Ishikawa (cell line): ENCODE measurements at regions not wholly inside any gene's neighbourhood (a gene's known extent, or its start where the extent isn't known, plus 50 kb on each side); places are given as distances from the start of the nearest gene placed in this dataset.

ENCODE experiments used
- CEBPB ChIP-seq: IDR thresholded peaks from 2 replicates; pipeline ENCODE4 v1.6.1; 2012
- CREB1 ChIP-seq: IDR thresholded peaks from 2 replicates; pipeline ENCODE4 v1.6.1; 2012; ENCODE audit warnings: low read depth
- EGR1 ChIP-seq: IDR thresholded peaks from 2 replicates; pipeline ENCODE4 v1.6.1; 2012
- EP300 ChIP-seq: IDR thresholded peaks from 2 replicates; pipeline ENCODE4 v1.6.1; 2012; ENCODE audit warnings: borderline replicate concordance
- FOXM1 ChIP-seq: IDR thresholded peaks from 2 replicates; pipeline ENCODE4 v1.6.1; 2012; ENCODE audit warnings: low read depth, borderline replicate concordance
- MAX ChIP-seq: IDR thresholded peaks from 2 replicates; pipeline ENCODE4 v1.6.1; 2012
- NFIC ChIP-seq: IDR thresholded peaks from 2 replicates; pipeline ENCODE4 v1.6.1; 2012
- RAD21 ChIP-seq: IDR thresholded peaks from 2 replicates; pipeline ENCODE4 v1.6.1; 2012; ENCODE audit warnings: low read depth
- REST ChIP-seq: IDR thresholded peaks from 2 replicates; pipeline ENCODE4 v1.6.1; 2012; ENCODE audit warnings: low read depth, mild to moderate bottlenecking
- TAF1 ChIP-seq: IDR thresholded peaks from 2 replicates; pipeline ENCODE4 v1.6.1; 2012; ENCODE audit warnings: low read depth, mild to moderate bottlenecking
- TCF12 ChIP-seq: IDR thresholded peaks from 2 replicates; pipeline ENCODE4 v1.6.1; 2012; ENCODE audit warnings: low read depth
- TEAD4 ChIP-seq: IDR thresholded peaks from 2 replicates; pipeline ENCODE4 v1.6.1; 2012
- USF1 ChIP-seq: IDR thresholded peaks from 2 replicates; pipeline ENCODE4 v1.6.1; 2012
- YY1 ChIP-seq: IDR thresholded peaks from 2 replicates; pipeline ENCODE4 v1.6.1; 2012; ENCODE audit warnings: low read depth
- ZBTB7A ChIP-seq: IDR thresholded peaks from 2 replicates; pipeline ENCODE4 v1.6.1; 2012; ENCODE audit warnings: low read depth

DNA sequence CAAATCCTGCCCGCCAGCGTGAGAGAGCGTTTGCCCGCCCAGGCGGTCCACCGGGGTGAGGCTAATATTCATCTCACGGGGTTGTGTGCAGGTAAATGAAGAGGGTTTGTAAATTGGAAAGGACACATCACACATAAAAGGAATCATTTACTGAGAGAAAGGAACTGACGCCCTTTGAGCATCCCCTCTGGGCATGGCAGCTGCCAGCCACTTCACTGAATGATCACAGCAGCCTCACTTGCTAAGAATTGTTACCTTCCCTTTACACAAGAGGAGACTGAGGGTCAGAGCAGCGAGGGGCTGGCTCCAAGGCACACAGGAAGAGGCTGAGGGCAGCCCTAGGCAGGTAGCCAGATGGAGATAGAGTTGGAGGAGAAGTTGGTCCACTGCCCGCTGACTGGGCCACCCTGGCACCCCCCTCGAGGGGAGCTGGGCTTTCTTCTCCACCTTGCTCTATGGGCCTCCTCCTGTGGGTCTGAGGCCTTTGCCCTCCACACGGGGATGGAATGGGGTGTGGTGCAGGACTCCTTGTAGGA lies 96.0 kb downstream of the FOXD2 start:
- TF ChIP-seq CEBPB: no peak
- no peak for TF ChIP-seq FOXM1
- TF ChIP-seq NFIC: no peak
- TF ChIP-seq CREB1: no peak
- no peak for TF ChIP-seq YY1
- no peak for TF ChIP-seq TCF12
- no peak for TF ChIP-seq EP300
- TF ChIP-seq TEAD4: no peak
- TF ChIP-seq USF1: no peak
- TF ChIP-seq ZBTB7A: no peak
- no peak for TF ChIP-seq RAD21
- TF ChIP-seq REST: no peak
- TF ChIP-seq MAX: no peak

DNA sequence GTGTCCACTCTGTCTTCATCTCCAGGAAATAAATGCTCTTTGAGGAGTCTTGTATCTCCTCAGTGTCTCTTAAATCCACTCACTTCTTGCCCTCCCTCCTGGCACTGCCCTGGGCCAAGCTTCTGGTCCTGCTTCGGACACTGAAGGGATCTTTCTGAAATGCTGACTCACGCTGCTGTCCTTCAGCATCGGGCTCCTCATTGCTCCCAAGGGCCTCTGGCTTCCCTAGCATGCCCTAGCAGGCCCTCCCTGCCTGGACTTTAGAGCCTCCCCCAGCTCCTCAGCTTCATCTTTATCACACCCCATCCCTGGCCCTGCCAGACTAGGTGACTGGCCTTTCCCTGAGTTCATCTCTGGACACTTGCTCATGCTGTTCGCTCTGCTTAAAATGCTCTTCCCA lies 96.6 kb downstream of the FOXD2 start:
- no peak for TF ChIP-seq TEAD4
- TF ChIP-seq RAD21: no peak
- TF ChIP-seq MAX: no peak
- TF ChIP-seq CEBPB: no peak
- no peak for TF ChIP-seq TAF1
- TF ChIP-seq ZBTB7A: no peak
- TF ChIP-seq YY1: no peak
- no peak for TF ChIP-seq NFIC
- TF ChIP-seq FOXM1: no peak
- no peak for TF ChIP-seq EP300
- TF ChIP-seq EGR1: no peak
- TF ChIP-seq TCF12: no peak
- TF ChIP-seq REST: no peak
- no peak for TF ChIP-seq CREB1
- no peak for TF ChIP-seq USF1

GRCh38 chr1:47536646-47537118 lies 98.8 kb downstream of the FOXD2 start:
- TF ChIP-seq TEAD4 (no peak), TCF12 (no peak), TAF1 (no peak), CEBPB (no peak), RAD21 (no peak), EP300 (no peak), NFIC (no peak), YY1 (no peak), EGR1 (no peak)

DNA sequence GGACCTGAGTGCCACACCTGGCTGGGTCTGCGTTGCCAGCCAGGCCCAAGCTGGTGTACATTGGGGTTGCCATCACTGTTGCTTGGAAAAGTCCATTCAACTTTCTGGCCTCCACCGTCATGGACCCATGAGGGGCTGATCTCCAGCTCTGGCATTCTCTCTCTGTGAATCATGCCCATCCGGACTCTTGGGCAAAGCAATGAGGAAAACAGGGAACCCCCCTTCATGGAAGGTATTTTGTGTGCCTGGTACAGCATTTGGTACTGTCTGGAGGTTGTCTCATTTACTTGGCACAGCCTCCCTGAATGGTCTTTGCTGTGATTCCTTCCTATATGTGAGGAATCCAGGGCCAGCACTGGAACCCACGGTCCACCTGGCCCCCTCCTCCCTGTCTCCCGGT lies 99.4 kb downstream of the FOXD2 start:
- TF ChIP-seq REST: no peak
- TF ChIP-seq MAX: no peak
- TF ChIP-seq ZBTB7A: no peak
- no peak for TF ChIP-seq TCF12
